K562 (cell line): ENCODE measurements at regions not wholly inside any gene's neighbourhood (a gene's known extent, or its start where the extent isn't known, plus 50 kb on each side); places are given as distances from the start of the nearest gene placed in this dataset.

Experiments used
- ATAC-seq: fragments of 200-7000 bp; cut with Tn5 transposase; 3 replicates; pipeline ENCODE4 v1.9.1; 2020; ENCODE audit warnings: moderate library complexity
- BruUV-seq: library from RNA; stranded (reverse); fragments of 400-500 nt; replicated peaks from 2 replicates; lab custom pipeline; 2021; lab: Mats Ljungman, UMichigan
- CTCF ChIA-PET: fragments of 300-600 bp; formaldehyde crosslinking; extraction: SDS; loops from one replicate; lab custom pipeline; 2021; ENCODE audit warnings: low intra/inter-chr PET ratio; lab: Yijun Ruan, JAX
- POLR2A ChIA-PET: fragments of 300-600, 350-650 bp; sonication (Branson Sonifier 250); formaldehyde crosslinking; extraction: SDS; loops from one replicate; lab custom pipeline; 2021; ENCODE audit warnings: antibody characterized with exemption, inconsistent platforms; lab: Yijun Ruan, JAX
- DNase-seq, 4 experiments: peaks; one replicate each; pipeline versions ENCODE4 v3.0.0 to v3.0.0-alpha.2; 2011 to 2018; ENCODE audit warnings: low spot score in 3 of 4, mixed read lengths in 3 of 4; ENCODE audit errors: extremely low read depth in 1 of 4
- FAIRE-seq: peaks from 2 replicates; lab custom pipeline; 2011; peaks lifted over from hg19 to GRCh38; lab: Jason Lieb, UNC
- H2AFZ ChIP-seq: 2 replicates; pipeline ENCODE4 v1.6.0; 2011; ENCODE audit warnings: low read depth, low read length, control low read depth, inconsistent platforms
- H3K27ac ChIP-seq: fragments of 200-600 bp; 3 replicates; pipeline ENCODE4 v1.8.0; 2011; ENCODE audit warnings: low read depth, mild to moderate bottlenecking, control low read depth, inconsistent platforms, low read length, moderate library complexity, mixed read lengths; ENCODE audit errors: extremely low read depth
- H3K27me3 ChIP-seq, 2 experiments: fragments of 300-600 bp in 1 of 2; 2 replicates in 1 of 2; 3 replicates in 1 of 2; pipeline versions ENCODE4 v1.6.0 to v1.8.0; 2011; ENCODE audit warnings: inconsistent platforms in 2 of 2, low read length in 2 of 2, mild to moderate bottlenecking in 1 of 2, mixed read lengths in 1 of 2, moderate library complexity in 1 of 2; ENCODE audit not compliant: control insufficient read depth in 2 of 2, insufficient read depth in 2 of 2
- H3K36me3 ChIP-seq: fragments of 300-600 bp; 3 replicates; pipeline ENCODE4 v1.8.0; 2011; ENCODE audit warnings: mild to moderate bottlenecking, low read length, inconsistent platforms; ENCODE audit not compliant: control insufficient read depth, insufficient read depth
- H3K4me1 ChIP-seq, 2 experiments: fragments of 200-600 bp in 1 of 2; replicated peaks in 1 of 2; 2 replicates in 1 of 2; 3 replicates in 1 of 2; pipeline versions ENCODE4 v1.5.1 to v1.8.0; 2011; ENCODE audit warnings: inconsistent platforms in 2 of 2, low read length in 2 of 2, mild to moderate bottlenecking in 1 of 2, mixed read lengths in 1 of 2, moderate library complexity in 1 of 2; ENCODE audit not compliant: control insufficient read depth in 2 of 2, insufficient read depth in 2 of 2
- H3K4me2 ChIP-seq: 2 replicates; pipeline ENCODE4 v1.6.1; 2011; ENCODE audit warnings: low read length, control low read depth, inconsistent platforms, mixed read lengths; ENCODE audit not compliant: insufficient read depth
- H3K4me3 ChIP-seq: fragments of 200-600 bp; sonication (generic), shearing (Covaris generic); 2 replicates; pipeline ENCODE4 v1.5.1; 2016; ENCODE audit warnings: control low read depth, inconsistent platforms
- H3K79me2 ChIP-seq: fragments of 200-600 bp; 3 replicates; pipeline ENCODE4 v1.8.0; 2011; ENCODE audit warnings: low read length, inconsistent platforms; ENCODE audit not compliant: control insufficient read depth, insufficient read depth
- H3K9ac ChIP-seq, 2 experiments: 2 replicates each; pipeline versions ENCODE4 v1.6.0 to v1.6.1; 2011; ENCODE audit warnings: low read depth in 2 of 2, low read length in 2 of 2, control low read depth in 1 of 2, inconsistent platforms in 1 of 2, mild to moderate bottlenecking in 1 of 2, mixed read lengths in 1 of 2; ENCODE audit not compliant: insufficient read depth in 1 of 2
- H3K9me1 ChIP-seq: one replicate; pipeline ENCODE4 v1.6.0; 2011; ENCODE audit warnings: inconsistent platforms, mild to moderate bottlenecking, low read length, moderate library complexity; ENCODE audit not compliant: control insufficient read depth, insufficient read depth
- H3K9me3 ChIP-seq: replicated peaks from 2 replicates; pipeline ENCODE4 v1.5.1; 2011; ENCODE audit warnings: low read depth, low read length, inconsistent platforms; ENCODE audit not compliant: control insufficient read depth, insufficient read depth
- H4K20me1 ChIP-seq: replicated peaks from 2 replicates; pipeline ENCODE4 v1.6.1; 2011; ENCODE audit warnings: low read length, inconsistent platforms, mixed read lengths; ENCODE audit not compliant: control insufficient read depth, insufficient read depth
- BACH1 ChIP-seq: fragments of 200-800 bp; sonication (Bioruptor generic); IDR thresholded peaks from 2 replicates; pipeline ENCODE4 v1.6.1; 2016; ENCODE audit warnings: missing genetic modification characterization, missing compliant biosample characterization
- E2F6 ChIP-seq, 2 experiments: IDR thresholded peaks; 2 replicates each; pipeline ENCODE4 v1.6.1; 2011; ENCODE audit warnings: borderline replicate concordance in 1 of 2, control low read depth in 1 of 2, low read depth in 1 of 2, low read length in 1 of 2, mild to moderate bottlenecking in 1 of 2, mixed read lengths in 1 of 2, moderate library complexity in 1 of 2; ENCODE audit not compliant: insufficient read depth in 1 of 2, insufficient read length in 1 of 2, poor library complexity in 1 of 2, severe bottlenecking in 1 of 2; ENCODE audit errors: extremely low read depth in 1 of 2
- HNRNPUL1 ChIP-seq: fragments of 200-400 bp; formaldehyde crosslinking; IDR thresholded peaks from 2 replicates; pipeline ENCODE4 v1.6.1; 2017; ENCODE audit warnings: low read length
- KAT2B ChIP-seq: IDR thresholded peaks from one replicate; pipeline ENCODE4 v1.6.1; 2012; ENCODE audit warnings: low read depth, mild to moderate bottlenecking, control low read depth, inconsistent platforms, low read length, moderate library complexity
- MITF ChIP-seq: IDR thresholded peaks from 2 replicates; pipeline ENCODE4 v1.6.1; 2014; ENCODE audit warnings: antibody characterized with exemption
- MTF1 ChIP-seq: fragments of 250-450 bp; sonication (Bioruptor Pico); IDR thresholded peaks from 2 replicates; pipeline ENCODE4 v1.9.0; 2021; ENCODE audit warnings: moderate library complexity, mild to moderate bottlenecking, inconsistent platforms, borderline replicate concordance
- whole genome bisulfite sequencing: fragments of 100-300 bp; shearing (Covaris generic); methylation state at CpG from one replicate; pipeline ENCODE4 v1.1.6; 2016; ENCODE audit warnings: low coverage, mixed read lengths; ENCODE audit not compliant: insufficient coverage; ENCODE audit errors: missing lambda C conversion rate; 5-methylcytosine and 5-hydroxymethylcytosine counted together
- in situ Hi-C: fragments of 300-500 bp; cut with MboI; formaldehyde crosslinking; loops from 4 replicates; pipeline ENCODE4 v1.15.0; 2018; ENCODE audit warnings: inconsistent platforms, mixed read lengths
- intact Hi-C: fragments of 100-400 bp; cut with micrococcal nuclease; formaldehyde crosslinking; loops from 2 replicates; pipeline ENCODE4 v1.14.2; 2022

- no peak for TF ChIP-seq E2F6 (IDR thresholded peaks at IDR 0.05; ENCODE audit: borderline replicate concordance in 1 of 2, extremely low read depth in 1 of 2, insufficient read depth in 1 of 2, insufficient read length in 1 of 2, low read depth in 1 of 2, low read length in 1 of 2, poor library complexity in 1 of 2, severe bottlenecking in 1 of 2)
- no peak for TF ChIP-seq KAT2B
- TF ChIP-seq HNRNPUL1, result no peak
Measured at GRCh38 chr2:16114836-16115235, 174.5 kb downstream of the MYCN start (continued).

- CTCF ChIA-PET, result no interaction called here
- intact Hi-C loops (no loop called here), in situ Hi-C loops (no loop called here)
- no peaks in the 10 kb centered on the region for H3K9me1 ChIP-seq
- no peaks in the 10 kb centered on the region for H4K20me1 ChIP-seq
- no peak overlapping the region for H3K9ac ChIP-seq
- H3K4me3 ChIP-seq, result no peak overlapping the region
- TF ChIP-seq BACH1 (tag) (no peak), MTF1 (CRISPR knock-in tag) (no peak), MITF (no peak)
- H3K27ac ChIP-seq, result no peak overlapping the region
- POLR2A ChIA-PET, result no interaction called here
- H2AFZ ChIP-seq, result no peak overlapping the region
- H3K36me3 ChIP-seq, result no peaks in the 10 kb centered on the region
- FAIRE-seq (no peak), DNase-seq (no peak), ATAC-seq (no peak)
- H3K4me2 ChIP-seq, result no peak overlapping the region
- peaks cover 0 to 7% of the 10 kb centered on the region in 2 experiments; a peak in 3 of 5 replicates for H3K27me3 ChIP-seq
- WGBS, result 0% methylated on average over 11 of the region's 11 CpGs
- no peaks in the 10 kb centered on the region for H3K4me1 ChIP-seq
- no peaks in the 10 kb centered on the region for H3K79me2 ChIP-seq
- H3K9me3 ChIP-seq, result no peaks in the 10 kb centered on the region
- BruUV-seq, result no TSS peak
Measured at GRCh38 chr2:16114070-16114469, 173.7 kb downstream of the MYCN start.
